ENCODE measurements at regions not wholly inside any gene's neighbourhood (a gene's known extent, or its start where the extent isn't known, plus 50 kb on each side); places are given as distances from the start of the nearest gene placed in this dataset.

DNA sequence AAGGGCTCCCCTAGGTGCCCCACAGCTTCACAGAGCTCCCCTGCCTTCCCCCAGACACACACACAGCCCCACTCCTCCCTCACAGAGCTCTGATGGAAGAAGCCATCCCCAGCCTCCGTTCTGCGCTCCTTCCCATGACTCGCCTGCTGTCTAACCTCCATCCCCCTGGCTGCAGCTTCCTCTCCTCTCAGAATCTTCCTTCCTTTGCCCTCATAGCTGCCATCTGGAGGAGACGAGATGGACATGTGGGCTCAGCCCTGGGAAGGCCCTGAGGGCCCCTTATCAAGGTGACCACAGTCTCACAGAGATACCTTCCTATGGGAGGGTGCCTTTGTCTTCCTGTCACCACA, 94.3 kb downstream of the PCDH1 start:
- Histone ChIP-seq H3K36me3 (replicated peaks in 1 of 2; ENCODE audit: control insufficient read depth in 1 of 2, insufficient read depth in 2 of 2, low read length in 2 of 2) (no peaks in the 10 kb centered on the region), H3K4me2 (replicated peaks; ENCODE audit: extremely low read depth, low read length, poor library complexity, severe bottlenecking) (no peak overlapping the region), H3K4me1 (ENCODE audit: control insufficient read depth in 1 of 2, insufficient read depth in 2 of 2, low read length in 2 of 2) (no peaks in the 10 kb centered on the region), H3K27me3 (ENCODE audit: control insufficient read depth in 2 of 2, insufficient read depth in 2 of 2, low read length in 2 of 2) (no peaks in the 10 kb centered on the region), H3K9ac (ENCODE audit: insufficient read depth, low read length, poor library complexity, severe bottlenecking) (no peak overlapping the region), H2AFZ (ENCODE audit: insufficient read depth, low read depth, low read length, poor library complexity, severe bottlenecking) (no peak overlapping the region), H3K79me2 (ENCODE audit: insufficient read depth, low read length) (no peaks in the 10 kb centered on the region), H3K4me3 (replicated peaks in 1 of 3; ENCODE audit: low read depth in 2 of 3, low read length in 3 of 3) (no peak overlapping the region), H3K27ac (ENCODE audit: low read depth in 1 of 2, low read length in 2 of 2) (no peak overlapping the region), H4K20me1 (ENCODE audit: insufficient read depth, low read length) (no peaks in the 10 kb centered on the region), H3K9me3 (replicated peaks in 1 of 2; ENCODE audit: control insufficient read depth in 1 of 2, insufficient read depth in 1 of 2, low read length in 2 of 2) (no peaks in the 10 kb centered on the region)
- TF ChIP-seq, protein P1, sequence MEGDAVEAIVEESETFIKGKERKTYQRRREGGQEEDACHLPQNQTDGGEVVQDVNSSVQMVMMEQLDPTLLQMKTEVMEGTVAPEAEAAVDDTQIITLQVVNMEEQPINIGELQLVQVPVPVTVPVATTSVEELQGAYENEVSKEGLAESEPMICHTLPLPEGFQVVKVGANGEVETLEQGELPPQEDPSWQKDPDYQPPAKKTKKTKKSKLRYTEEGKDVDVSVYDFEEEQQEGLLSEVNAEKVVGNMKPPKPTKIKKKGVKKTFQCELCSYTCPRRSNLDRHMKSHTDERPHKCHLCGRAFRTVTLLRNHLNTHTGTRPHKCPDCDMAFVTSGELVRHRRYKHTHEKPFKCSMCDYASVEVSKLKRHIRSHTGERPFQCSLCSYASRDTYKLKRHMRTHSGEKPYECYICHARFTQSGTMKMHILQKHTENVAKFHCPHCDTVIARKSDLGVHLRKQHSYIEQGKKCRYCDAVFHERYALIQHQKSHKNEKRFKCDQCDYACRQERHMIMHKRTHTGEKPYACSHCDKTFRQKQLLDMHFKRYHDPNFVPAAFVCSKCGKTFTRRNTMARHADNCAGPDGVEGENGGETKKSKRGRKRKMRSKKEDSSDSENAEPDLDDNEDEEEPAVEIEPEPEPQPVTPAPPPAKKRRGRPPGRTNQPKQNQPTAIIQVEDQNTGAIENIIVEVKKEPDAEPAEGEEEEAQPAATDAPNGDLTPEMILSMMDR (IDR thresholded peaks at IDR 0.05), result no peak
- DNase-seq, result no peak
- Mint-ChIP-seq H3K4me3 (no peak overlapping the region), H3K9me3 (no peaks in the 10 kb centered on the region), H3K36me3 (no peaks in the 10 kb centered on the region), H3K4me1 (no peaks in the 10 kb centered on the region), H3K27ac (no peak overlapping the region), H3K27me3 (ENCODE audit: low read depth in 3 of 3) (peaks cover 6 to 11% (median 9%) of the 10 kb centered on the region in 3 donors)
- intact Hi-C loops (cut with micrococcal nuclease), result no loop called here
- 80% methylated on average over 3 of the region's 4 CpGs for WGBS (ENCODE audit: insufficient coverage)

DNA sequence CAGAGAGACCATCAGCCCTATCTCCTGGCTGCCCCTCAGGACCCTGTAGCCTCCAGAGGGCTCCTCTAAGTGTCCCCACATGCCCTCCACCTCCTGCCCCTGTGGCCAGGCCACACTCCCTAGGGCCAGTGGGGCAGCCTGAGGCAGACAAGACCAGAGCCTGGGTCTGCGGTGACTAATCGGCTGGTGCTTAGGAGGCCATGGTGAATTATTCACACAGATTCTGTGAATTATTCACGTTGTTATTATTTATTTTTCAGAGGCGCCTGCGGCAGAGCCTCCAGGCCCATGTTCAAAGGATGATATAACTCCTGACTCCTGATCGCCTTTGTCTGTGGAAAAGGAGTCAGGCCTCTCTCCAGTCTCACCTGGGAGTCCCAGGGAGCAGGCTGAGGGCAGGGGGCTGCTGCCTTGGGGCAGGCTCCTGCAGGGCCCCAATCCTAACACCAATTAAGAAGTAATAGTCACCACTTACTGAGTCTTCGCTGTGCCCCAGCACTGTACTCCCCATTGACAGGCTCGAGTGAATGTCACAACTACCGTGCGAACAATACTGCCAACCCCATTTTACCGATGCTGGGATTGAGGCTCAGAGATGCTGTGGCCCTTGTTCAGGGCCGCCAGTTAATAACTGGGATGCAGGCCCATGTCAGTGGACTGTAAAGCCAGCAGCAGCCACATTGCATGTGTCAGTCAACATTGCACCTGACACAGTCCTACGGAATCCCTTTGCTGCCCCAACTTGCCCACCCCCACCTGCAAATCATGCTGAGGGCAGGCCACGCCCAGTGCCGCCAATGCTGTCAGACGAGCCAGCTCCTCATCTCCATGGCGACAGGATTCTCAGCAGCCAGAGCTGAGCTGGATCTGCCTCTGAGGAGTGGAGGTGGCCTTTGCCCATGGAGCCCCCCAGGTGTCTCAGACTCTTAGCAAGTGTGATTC, 94.9 kb downstream of the PCDH1 start:
- Mint-ChIP-seq H3K4me3 (no peak overlapping the region), H3K4me1 (no peaks in the 10 kb centered on the region), H3K27ac (no peak overlapping the region), H3K27me3 (ENCODE audit: low read depth in 3 of 3) (peaks cover 4 to 9% (median 8%) of the 10 kb centered on the region in 3 donors), H3K36me3 (no peaks in the 10 kb centered on the region), H3K9me3 (peaks cover 0 to 1% (median 0%) of the 10 kb centered on the region in 7 donors)
- Histone ChIP-seq H3K4me1 (ENCODE audit: control insufficient read depth in 1 of 2, insufficient read depth in 2 of 2, low read length in 2 of 2) (no peaks in the 10 kb centered on the region), H3K4me2 (replicated peaks; ENCODE audit: extremely low read depth, low read length, poor library complexity, severe bottlenecking) (no peak overlapping the region), H3K9me3 (replicated peaks in 1 of 2; ENCODE audit: control insufficient read depth in 1 of 2, insufficient read depth in 1 of 2, low read length in 2 of 2) (no peaks in the 10 kb centered on the region), H3K4me3 (replicated peaks in 1 of 3; ENCODE audit: low read depth in 2 of 3, low read length in 3 of 3) (no peak overlapping the region), H3K79me2 (ENCODE audit: insufficient read depth, low read length) (no peaks in the 10 kb centered on the region), H3K36me3 (replicated peaks in 1 of 2; ENCODE audit: control insufficient read depth in 1 of 2, insufficient read depth in 2 of 2, low read length in 2 of 2) (no peaks in the 10 kb centered on the region), H3K27me3 (ENCODE audit: control insufficient read depth in 2 of 2, insufficient read depth in 2 of 2, low read length in 2 of 2) (no peaks in the 10 kb centered on the region), H3K27ac (ENCODE audit: low read depth in 1 of 2, low read length in 2 of 2) (no peak overlapping the region), H2AFZ (ENCODE audit: insufficient read depth, low read depth, low read length, poor library complexity, severe bottlenecking) (no peak overlapping the region), H4K20me1 (ENCODE audit: insufficient read depth, low read length) (no peaks in the 10 kb centered on the region), H3K9ac (ENCODE audit: insufficient read depth, low read length, poor library complexity, severe bottlenecking) (no peak overlapping the region)
- TF ChIP-seq, protein P1 (IDR thresholded peaks at IDR 0.05), result no peak
- WGBS (ENCODE audit: insufficient coverage), result 90% methylated on average over 17 of the region's 17 CpGs
- no peak for DNase-seq
- intact Hi-C loops (cut with micrococcal nuclease), result no loop called here

Measured in CD14-positive monocyte (primary cell).